Caco-2 (cell line): ENCODE measurements at regions not wholly inside any gene's neighbourhood (a gene's known extent, or its start where the extent isn't known, plus 50 kb on each side); places are given as distances from the start of the nearest gene placed in this dataset.

Source experiments
- BruUV-seq: library from RNA; stranded (reverse); fragments of 400-500 nt; replicated peaks from 2 replicates; lab custom pipeline; 2021; lab: Mats Ljungman, UMichigan
- CTCF ChIA-PET: fragments of 300-600 bp; sonication (Branson Sonifier 250); formaldehyde crosslinking; loops from one replicate; lab custom pipeline; 2022; ENCODE audit warnings: antibody characterized with exemption; lab: Charles Lee
- POLR2A ChIA-PET: fragments of 300-600 bp; sonication (Branson Sonifier 250); formaldehyde crosslinking; loops from one replicate; lab custom pipeline; 2022; ENCODE audit warnings: antibody characterized with exemption; lab: Charles Lee
- DNase-seq, 2 experiments: peaks; one replicate each; pipeline versions ENCODE4 v3.0.0 to v3.0.0-alpha.2; 2020 to 2022
- H3K27me3 ChIP-seq: replicated peaks from 2 replicates; pipeline ENCODE4 v1.6.0; 2011; ENCODE audit warnings: low read length; ENCODE audit not compliant: control insufficient read depth, insufficient read depth
- H3K36me3 ChIP-seq: 2 replicates; pipeline ENCODE4 v1.5.1; 2011; ENCODE audit warnings: low read length; ENCODE audit not compliant: control insufficient read depth, insufficient read depth
- H3K4me1 ChIP-seq: fragments of 250-450 bp; sonication (Bioruptor Pico); 2 replicates; pipeline ENCODE4 v1.5.1; 2020; ENCODE audit warnings: mild to moderate bottlenecking
- H3K4me3 ChIP-seq: 2 replicates; pipeline ENCODE4 v1.5.1; 2011; ENCODE audit warnings: low read depth, mild to moderate bottlenecking, control low read depth, low read length
- H3K9me3 ChIP-seq: fragments of 250-450 bp; sonication (Bioruptor Pico); 2 replicates; pipeline ENCODE4 v1.5.1; 2020; ENCODE audit warnings: mild to moderate bottlenecking, moderate library complexity
- H3K27ac Mint-ChIP-seq: one replicate; pipeline ENCODE4 v1.8.0; 2022; ENCODE audit warnings: mixed read lengths; ENCODE audit not compliant: unreplicated experiment
- H3K27me3 Mint-ChIP-seq: one replicate; pipeline ENCODE4 v1.8.0; 2022; ENCODE audit warnings: mixed read lengths; ENCODE audit not compliant: insufficient read depth, unreplicated experiment
- H3K36me3 Mint-ChIP-seq: one replicate; pipeline ENCODE4 v1.8.0; 2022; ENCODE audit warnings: mild to moderate bottlenecking, mixed read lengths; ENCODE audit not compliant: insufficient read depth, unreplicated experiment
- H3K4me1 Mint-ChIP-seq: one replicate; pipeline ENCODE4 v1.8.0; 2022; ENCODE audit warnings: low read depth, mixed read lengths; ENCODE audit not compliant: unreplicated experiment
- H3K4me3 Mint-ChIP-seq: one replicate; pipeline ENCODE4 v1.8.0; 2022; ENCODE audit warnings: mild to moderate bottlenecking, moderate library complexity, mixed read lengths; ENCODE audit not compliant: unreplicated experiment
- H3K9me3 Mint-ChIP-seq: one replicate; pipeline ENCODE4 v1.8.0; 2022; ENCODE audit warnings: mixed read lengths; ENCODE audit not compliant: unreplicated experiment
- CTCF ChIP-seq, 2 experiments: fragments of 200-600 bp in 1 of 2; IDR thresholded peaks; 1 replicate in 1 of 2; 2 replicates in 1 of 2; pipeline versions ENCODE4 v1.5.1 to v1.8.0; 2011 to 2022; ENCODE audit warnings: antibody characterized with exemption in 1 of 2, control low read depth in 1 of 2, inconsistent platforms in 1 of 2, low read depth in 1 of 2, low read length in 1 of 2, mild to moderate bottlenecking in 1 of 2, moderate library complexity in 1 of 2; ENCODE audit not compliant: insufficient read depth in 1 of 2, severe bottlenecking in 1 of 2, unreplicated experiment in 1 of 2
- intact Hi-C: fragments of 100-400 bp; cut with micrococcal nuclease; formaldehyde crosslinking; loops from one replicate; pipeline ENCODE4 v1.10.0; 2022; ENCODE audit not compliant: unreplicated experiment

GRCh38 chr2:75321599-75321922 is 122.2 kb upstream of the TACR1 start:
- no peaks in the 10 kb centered on the region for H3K9me3 Mint-ChIP-seq
- no peaks in the 10 kb centered on the region for H3K4me1 ChIP-seq
- BruUV-seq, result no TSS peak
- intact Hi-C loops, result no loop called here
- DNase-seq, result no peak
- CTCF ChIA-PET, result no interaction called here
- no peaks in the 10 kb centered on the region; the same call in none of the 2 replicates for H3K27me3 ChIP-seq
- POLR2A ChIA-PET, result no interaction called here
- no peak for TF ChIP-seq CTCF (IDR thresholded peaks at IDR 0.05; ENCODE audit: insufficient read depth in 1 of 2, low read depth in 1 of 2, low read length in 1 of 2, severe bottlenecking in 1 of 2, unreplicated experiment in 1 of 2)
- H3K9me3 ChIP-seq, result no peaks in the 10 kb centered on the region
- no peak overlapping the region for H3K27ac Mint-ChIP-seq
- no peaks in the 10 kb centered on the region for H3K36me3 ChIP-seq
- H3K4me3 ChIP-seq, result no peak overlapping the region
- H3K27me3 Mint-ChIP-seq, result peaks cover 9% of the 10 kb centered on the region
- H3K36me3 Mint-ChIP-seq, result no peaks in the 10 kb centered on the region
- H3K4me1 Mint-ChIP-seq, result no peaks in the 10 kb centered on the region
- no peak overlapping the region for H3K4me3 Mint-ChIP-seq

GRCh38 chr2:75320898-75321598 is 121.7 kb upstream of the TACR1 start:
- H3K27me3 ChIP-seq, result no peaks in the 10 kb centered on the region; the same call in none of the 2 replicates
- no peaks in the 10 kb centered on the region for H3K4me1 ChIP-seq
- ChIA-PET CTCF (no interaction called here), POLR2A (no interaction called here)
- no peaks in the 10 kb centered on the region for H3K9me3 Mint-ChIP-seq
- no peak overlapping the region for H3K4me3 Mint-ChIP-seq
- BruUV-seq, result no TSS peak
- intact Hi-C loops, result no loop called here
- H3K4me3 ChIP-seq, result no peak overlapping the region
- H3K27ac Mint-ChIP-seq, result no peak overlapping the region
- TF ChIP-seq CTCF (IDR thresholded peaks at IDR 0.05; ENCODE audit: insufficient read depth in 1 of 2, low read depth in 1 of 2, low read length in 1 of 2, severe bottlenecking in 1 of 2, unreplicated experiment in 1 of 2), result no peak
- DNase-seq, result no peak
- H3K36me3 ChIP-seq, result no peaks in the 10 kb centered on the region
- no peaks in the 10 kb centered on the region for H3K4me1 Mint-ChIP-seq
- no peaks in the 10 kb centered on the region for H3K36me3 Mint-ChIP-seq
- H3K9me3 ChIP-seq, result no peaks in the 10 kb centered on the region
- peaks cover 9% of the 10 kb centered on the region for H3K27me3 Mint-ChIP-seq

GRCh38 chr2:75319951-75320350 is 120.6 kb upstream of the TACR1 start:
- H3K27me3 Mint-ChIP-seq, result peaks cover 9% of the 10 kb centered on the region
- no peak for DNase-seq

More at GRCh38 chr2:75319951-75320350, 120.6 kb upstream of the TACR1 start:
- H3K4me1 Mint-ChIP-seq, result no peaks in the 10 kb centered on the region
- Histone ChIP-seq H3K4me1 (no peaks in the 10 kb centered on the region), H3K4me3 (no peak overlapping the region), H3K9me3 (no peaks in the 10 kb centered on the region), H3K27me3 (no peaks in the 10 kb centered on the region; the same call in none of the 2 replicates), H3K36me3 (no peaks in the 10 kb centered on the region)
- H3K27ac Mint-ChIP-seq, result no peak overlapping the region
- CTCF ChIA-PET, result no interaction called here
- BruUV-seq, result no TSS peak
- H3K36me3 Mint-ChIP-seq, result no peaks in the 10 kb centered on the region
- H3K4me3 Mint-ChIP-seq, result no peak overlapping the region
- no peak for TF ChIP-seq CTCF (IDR thresholded peaks at IDR 0.05; ENCODE audit: insufficient read depth in 1 of 2, low read depth in 1 of 2, low read length in 1 of 2, severe bottlenecking in 1 of 2, unreplicated experiment in 1 of 2)
- no peaks in the 10 kb centered on the region for H3K9me3 Mint-ChIP-seq
- POLR2A ChIA-PET, result no interaction called here
- intact Hi-C loops, result no loop called here
